ENCODE measurements at regions not wholly inside any gene's neighbourhood (a gene's known extent, or its start where the extent isn't known, plus 50 kb on each side); places are given as distances from the start of the nearest gene placed in this dataset.

- H3K9me3 ChIP-seq, result no peaks in the 10 kb centered on the region
- H3K4me3 ChIP-seq (ENCODE audit: low read depth in 1 of 2, low read length in 1 of 2), result no peak overlapping the region
- no peaks in the 10 kb centered on the region for H3K27me3 ChIP-seq
- no peak for TF ChIP-seq CTCF (IDR thresholded peaks at IDR 0.05)
- H3K4me1 ChIP-seq (ENCODE audit: control insufficient read depth in 1 of 2, insufficient read depth in 1 of 2, low read depth in 1 of 2, low read length in 1 of 2), result no peaks in the 10 kb centered on the region
- no peaks in the 10 kb centered on the region for H3K36me3 ChIP-seq
- H3K27ac ChIP-seq, result no peak overlapping the region
These were observed 170.6 kb downstream of the POSTN start for GRCh38 chr13:37427843-37428494.

GRCh38 chr13:37418490-37418889 lies 180.1 kb downstream of the POSTN start:
- Histone ChIP-seq H3K27ac (no peak overlapping the region), H3K4me3 (ENCODE audit: low read depth in 1 of 2, low read length in 1 of 2) (no peak overlapping the region), H3K36me3 (no peaks in the 10 kb centered on the region), H3K27me3 (no peaks in the 10 kb centered on the region), H3K4me1 (ENCODE audit: control insufficient read depth in 1 of 2, insufficient read depth in 1 of 2, low read depth in 1 of 2, low read length in 1 of 2) (no peaks in the 10 kb centered on the region), H3K9me3 (no peaks in the 10 kb centered on the region)
- TF ChIP-seq CTCF (IDR thresholded peaks at IDR 0.05), result no peak

- Histone ChIP-seq H3K36me3 (no peaks in the 10 kb centered on the region), H3K4me3 (ENCODE audit: low read depth in 1 of 2, low read length in 1 of 2) (no peak overlapping the region), H3K27ac (no peak overlapping the region), H3K4me1 (ENCODE audit: control insufficient read depth in 1 of 2, insufficient read depth in 1 of 2, low read depth in 1 of 2, low read length in 1 of 2) (no peaks in the 10 kb centered on the region), H3K9me3 (no peaks in the 10 kb centered on the region), H3K27me3 (no peaks in the 10 kb centered on the region)
- TF ChIP-seq CTCF (IDR thresholded peaks at IDR 0.05), result no peak
These were observed 181.5 kb downstream of the POSTN start for GRCh38 chr13:37417060-37417441.

- Histone ChIP-seq H3K9me3 (no peaks in the 10 kb centered on the region), H3K4me1 (ENCODE audit: control insufficient read depth in 1 of 2, insufficient read depth in 1 of 2, low read depth in 1 of 2, low read length in 1 of 2) (no peaks in the 10 kb centered on the region), H3K4me3 (ENCODE audit: low read depth in 1 of 2, low read length in 1 of 2) (no peak overlapping the region), H3K36me3 (no peaks in the 10 kb centered on the region), H3K27me3 (no peaks in the 10 kb centered on the region), H3K27ac (no peak overlapping the region)
- no peak for TF ChIP-seq CTCF (IDR thresholded peaks at IDR 0.05)
These were observed 182.1 kb downstream of the POSTN start for GRCh38 chr13:37416291-37417059.

- Histone ChIP-seq H3K27me3 (no peaks in the 10 kb centered on the region), H3K4me3 (ENCODE audit: low read depth in 1 of 2, low read length in 1 of 2) (no peak overlapping the region), H3K27ac (no peak overlapping the region), H3K36me3 (no peaks in the 10 kb centered on the region), H3K4me1 (ENCODE audit: control insufficient read depth in 1 of 2, insufficient read depth in 1 of 2, low read depth in 1 of 2, low read length in 1 of 2) (no peaks in the 10 kb centered on the region), H3K9me3 (no peaks in the 10 kb centered on the region)
- no peak for TF ChIP-seq CTCF (IDR thresholded peaks at IDR 0.05)
These were observed 185.4 kb downstream of the POSTN start for GRCh38 chr13:37413161-37413560.
